Activated T-helper 2 cell treated with anti-CD3 and anti-CD28 coated beads, Interferon-gamma antibody, Interleukin-2, Interleukin-4, amounts not matched to agents 10 μg/mL and 5 μg/mL and 100 μg/mL, durations not matched to agents 14 hours and 24 hours and 36 hours (primary cell): ENCODE measurements at regions not wholly inside any gene's neighbourhood (a gene's known extent, or its start where the extent isn't known, plus 50 kb on each side); places are given as distances from the start of the nearest gene placed in this dataset.
"Not testable (repeated sequence)": the region's sequence is repeated elsewhere in the genome, so short reads cannot be mapped to it uniquely, and the experiment has no call there.

Source experiments
- DNase-seq: peaks from one replicate; pipeline ENCODE4 v3.0.0; 2021; ENCODE audit warnings: low spot score
- H3K27ac Mint-ChIP-seq: one replicate; pipeline ENCODE4 v1.8.0; 2021; ENCODE audit warnings: mixed read lengths
- H3K27me3 Mint-ChIP-seq: one replicate; pipeline ENCODE4 v1.8.0; 2021; ENCODE audit warnings: low read depth, mixed read lengths
- H3K36me3 Mint-ChIP-seq: one replicate; pipeline ENCODE4 v1.8.0; 2021; ENCODE audit warnings: low read depth, mixed read lengths
- H3K4me1 Mint-ChIP-seq: one replicate; pipeline ENCODE4 v1.8.0; 2021; ENCODE audit warnings: low read depth, mixed read lengths
- H3K4me3 Mint-ChIP-seq: one replicate; pipeline ENCODE4 v1.8.0; 2021; ENCODE audit warnings: low read depth, mild to moderate bottlenecking, moderate library complexity, mixed read lengths
- H3K9me3 Mint-ChIP-seq: one replicate; pipeline ENCODE4 v1.8.0; 2021; ENCODE audit warnings: mixed read lengths
- intact Hi-C: fragments of 100-400 bp; cut with micrococcal nuclease; formaldehyde crosslinking; loops from one replicate; pipeline ENCODE4 v1.15.1; 2023

DNA sequence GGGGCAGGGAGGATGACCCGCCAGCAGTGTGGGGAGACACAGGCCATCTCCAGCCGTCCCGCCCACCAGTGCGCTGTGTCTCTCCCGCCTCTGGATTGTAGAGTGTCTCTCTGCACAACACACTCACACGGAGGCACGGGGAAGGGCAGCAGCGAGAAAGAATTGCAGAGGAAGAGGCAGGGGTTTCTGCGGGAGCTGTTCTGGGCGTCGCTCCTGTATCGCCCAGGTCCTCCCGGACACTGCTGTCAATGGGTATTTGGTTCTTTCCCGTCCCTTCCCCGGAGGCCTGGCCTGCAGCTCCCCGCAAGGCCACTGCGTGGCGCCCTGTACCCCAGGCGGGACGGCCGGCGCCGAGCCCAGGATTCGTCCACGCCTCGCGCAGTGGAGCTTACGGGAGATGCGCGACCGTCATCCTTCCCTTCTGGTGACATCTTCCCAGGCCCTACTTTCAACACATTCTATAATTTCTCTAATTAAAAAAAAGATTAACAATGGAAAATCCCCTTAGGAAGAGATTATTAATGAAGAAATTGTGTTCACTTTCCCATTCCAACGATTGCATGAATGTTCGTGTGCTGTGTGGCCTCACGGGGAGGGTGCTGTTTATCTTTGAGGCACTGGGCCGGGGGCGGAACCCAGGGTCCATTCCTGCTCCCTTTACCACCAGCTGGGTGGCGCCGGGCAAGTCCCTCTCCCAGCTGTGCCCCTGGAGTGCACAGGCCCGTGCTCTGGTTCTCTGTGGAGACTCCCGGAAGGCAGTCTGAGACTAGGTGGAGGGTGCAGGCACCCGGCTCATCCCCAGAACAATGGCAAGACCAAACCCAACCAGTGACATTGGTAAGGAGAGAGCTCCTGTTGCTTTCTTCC lies 95.7 kb downstream of the CPZ start:
- H3K4me1 Mint-ChIP-seq: no peaks in the 10 kb centered on the region
- H3K27me3 Mint-ChIP-seq: no peaks in the 10 kb centered on the region
- H3K4me3 Mint-ChIP-seq: no peak overlapping the region
- intact Hi-C loops: no loop called here
- H3K36me3 Mint-ChIP-seq: no peaks in the 10 kb centered on the region
- DNase-seq: no peak
- H3K9me3 Mint-ChIP-seq: no peaks in the 10 kb centered on the region
- no peak overlapping the region for H3K27ac Mint-ChIP-seq

DNA sequence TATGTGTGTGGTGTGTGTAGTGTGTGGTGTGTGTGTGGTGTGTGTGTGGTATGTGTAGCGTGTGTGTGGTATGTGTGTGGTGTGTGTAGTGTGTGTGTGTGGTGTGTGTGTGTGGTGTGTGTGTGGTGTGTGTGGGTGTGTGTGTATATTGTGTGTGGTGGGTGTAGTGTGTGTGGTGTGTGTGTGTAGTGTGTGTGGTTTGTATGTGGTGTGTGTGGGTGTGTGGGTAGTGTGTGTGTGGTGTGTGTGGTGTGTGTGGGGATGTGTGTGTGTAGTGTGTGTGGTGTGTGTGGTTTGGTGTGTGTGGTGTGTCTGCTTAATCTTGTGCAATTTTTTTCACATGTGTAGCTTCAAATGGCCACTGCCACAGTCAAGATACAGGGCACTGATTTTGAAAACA lies 94.5 kb downstream of the CPZ start:
- Mint-ChIP-seq H3K4me3 (no peak overlapping the region), H3K4me1 (no peaks in the 10 kb centered on the region), H3K27ac (no peak overlapping the region), H3K9me3 (no peaks in the 10 kb centered on the region), H3K27me3 (no peaks in the 10 kb centered on the region), H3K36me3 (no peaks in the 10 kb centered on the region)
- DNase-seq: no peak
- intact Hi-C loops: no loop called here

DNA sequence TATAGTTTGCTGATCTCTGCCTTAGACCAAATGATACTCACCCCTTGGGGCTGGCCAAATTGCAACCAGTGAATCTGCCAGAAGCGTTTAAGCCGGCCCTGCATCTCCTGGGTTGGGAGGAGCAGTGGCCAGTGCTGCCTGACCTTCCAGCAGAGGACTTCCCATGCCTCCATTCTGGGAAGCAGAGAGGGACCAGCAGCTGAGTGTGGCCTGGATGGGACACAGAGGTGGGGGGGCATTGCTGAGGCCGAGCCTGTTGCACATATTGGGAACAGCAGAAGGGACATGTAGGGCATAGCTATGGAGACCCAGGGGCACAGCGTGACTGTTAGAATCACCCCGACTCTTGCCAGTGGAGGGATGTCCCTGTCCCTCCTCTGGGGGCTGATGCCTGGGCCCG lies 93.3 kb downstream of the CPZ start:
- Mint-ChIP-seq H3K27ac (no peak overlapping the region), H3K27me3 (no peaks in the 10 kb centered on the region), H3K36me3 (no peaks in the 10 kb centered on the region), H3K9me3 (no peaks in the 10 kb centered on the region), H3K4me3 (no peak overlapping the region), H3K4me1 (no peaks in the 10 kb centered on the region)
- no peak for DNase-seq
- intact Hi-C loops: no loop called here

DNA sequence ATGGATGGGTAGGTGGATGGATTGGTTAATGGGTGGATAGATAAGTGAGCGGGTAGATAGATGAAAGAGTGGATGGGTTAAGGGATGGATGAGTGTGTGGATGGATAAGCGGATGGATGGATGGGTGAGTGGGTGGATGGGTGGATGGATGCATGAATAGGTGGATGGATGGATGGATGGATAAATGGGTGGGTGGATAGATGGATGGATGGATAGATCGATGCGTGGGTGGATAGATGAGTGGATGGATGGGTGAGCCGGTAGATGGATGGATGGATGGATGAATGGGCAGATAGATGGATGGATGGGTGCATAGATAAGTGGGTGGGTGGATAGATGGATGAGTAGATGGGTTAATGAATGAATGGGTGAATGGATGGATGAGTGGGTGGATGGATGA lies 90.9 kb downstream of the CPZ start:
- Mint-ChIP-seq H3K27me3 (no peaks in the 10 kb centered on the region), H3K4me1 (no peaks in the 10 kb centered on the region), H3K9me3 (no peaks in the 10 kb centered on the region), H3K4me3 (no peak overlapping the region), H3K27ac (no peak overlapping the region), H3K36me3 (no peaks in the 10 kb centered on the region)
- intact Hi-C loops: no loop called here
- DNase-seq: no peak

DNA sequence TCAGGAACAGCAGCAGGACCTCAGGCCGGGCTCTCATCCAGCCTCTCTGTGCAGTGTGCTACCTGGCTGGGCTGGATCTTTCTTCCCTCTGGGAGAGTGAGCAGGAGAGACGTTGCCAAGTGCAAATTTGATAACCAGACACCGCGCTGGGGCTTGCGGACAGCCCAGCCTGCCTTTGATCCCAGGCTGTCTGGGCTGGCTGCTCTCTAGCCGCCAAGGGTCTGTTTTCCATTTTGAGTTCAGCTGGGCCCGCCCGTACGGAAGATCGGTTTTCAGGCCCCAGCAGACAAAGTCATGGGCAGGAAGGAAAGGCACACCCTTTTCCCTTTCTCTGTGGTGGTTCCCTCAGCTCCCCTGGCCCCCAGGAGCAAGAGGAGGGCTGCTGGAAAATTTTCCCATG lies 90.2 kb downstream of the CPZ start:
- Mint-ChIP-seq H3K36me3 (no peaks in the 10 kb centered on the region), H3K27me3 (no peaks in the 10 kb centered on the region), H3K4me3 (no peak overlapping the region), H3K27ac (no peak overlapping the region), H3K4me1 (no peaks in the 10 kb centered on the region), H3K9me3 (no peaks in the 10 kb centered on the region)
- intact Hi-C loops: no loop called here
- no peak for DNase-seq

DNA sequence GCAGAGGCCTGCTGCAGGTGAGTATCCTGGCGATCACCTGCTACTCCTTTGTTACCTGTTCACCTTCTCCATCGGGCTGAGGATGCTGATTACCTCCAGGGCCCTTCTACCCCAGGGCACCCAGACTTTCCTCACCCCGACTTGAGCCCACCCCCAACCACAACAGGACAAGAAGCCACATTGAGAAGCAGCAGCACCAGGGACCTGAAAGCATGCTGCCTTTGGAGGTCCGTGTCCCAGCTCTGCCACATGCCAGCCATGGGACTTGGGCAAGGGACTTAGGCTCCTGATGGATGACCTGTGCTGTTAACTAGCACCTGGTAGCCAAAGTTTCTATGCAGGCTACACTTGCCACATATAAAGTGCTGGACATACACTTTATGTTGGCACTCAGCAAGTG lies 89.7 kb downstream of the CPZ start:
- H3K4me1 Mint-ChIP-seq: no peaks in the 10 kb centered on the region
- intact Hi-C loops: no loop called here

DNA sequence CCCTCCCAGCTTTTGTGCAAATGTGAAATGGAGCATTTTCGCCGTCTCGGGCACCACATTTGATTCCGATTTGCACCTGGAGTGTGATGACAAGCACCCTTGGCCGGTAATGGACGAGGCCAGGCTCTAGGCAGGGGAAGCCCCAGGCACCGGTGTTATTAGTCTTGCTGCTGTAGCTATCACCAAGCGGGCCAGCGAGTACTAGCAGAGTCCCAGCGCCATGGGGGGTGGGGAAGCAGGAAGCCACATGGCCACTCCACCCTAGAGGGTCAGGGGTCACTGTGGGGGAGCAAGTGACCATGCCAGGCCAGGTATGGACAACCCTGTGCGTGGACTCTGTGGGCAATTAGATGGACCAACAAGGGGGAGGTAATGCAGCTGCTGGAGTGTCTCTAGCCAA lies 88.8 kb downstream of the CPZ start:
- Mint-ChIP-seq H3K9me3 (no peaks in the 10 kb centered on the region), H3K4me1 (no peaks in the 10 kb centered on the region), H3K27ac (no peak overlapping the region), H3K4me3 (no peak overlapping the region), H3K27me3 (no peaks in the 10 kb centered on the region), H3K36me3 (no peaks in the 10 kb centered on the region)
- intact Hi-C loops: no loop called here
- no peak for DNase-seq

More for the DNA sequence above, 89.7 kb downstream of the CPZ start:
- Mint-ChIP-seq H3K9me3 (no peaks in the 10 kb centered on the region), H3K4me3 (no peak overlapping the region), H3K27ac (no peak overlapping the region), H3K27me3 (no peaks in the 10 kb centered on the region), H3K36me3 (no peaks in the 10 kb centered on the region)
- DNase-seq: no peak

DNA sequence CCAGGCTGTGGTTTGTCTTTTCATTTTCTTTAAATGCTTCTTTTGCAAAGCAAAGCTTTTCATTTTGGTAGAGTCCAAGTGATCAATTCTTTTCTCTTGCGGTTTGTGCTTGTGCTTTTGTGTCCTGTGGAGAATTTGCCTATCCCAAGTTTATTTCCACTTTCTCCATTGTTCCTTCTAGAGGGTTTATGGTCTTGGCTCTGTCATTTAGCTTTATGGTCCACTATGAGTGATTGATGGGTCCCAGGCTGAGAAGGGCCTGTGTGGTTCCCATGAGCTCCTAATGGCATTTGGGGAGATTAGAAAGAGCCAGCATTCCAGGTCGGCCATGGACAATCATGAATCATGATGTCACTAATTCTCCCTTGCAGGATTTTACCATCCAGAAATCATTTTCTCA lies 86.5 kb downstream of the CPZ start:
- Mint-ChIP-seq H3K9me3 (no peaks in the 10 kb centered on the region), H3K27me3 (no peaks in the 10 kb centered on the region), H3K4me1 (no peaks in the 10 kb centered on the region), H3K27ac (no peak overlapping the region), H3K4me3 (no peak overlapping the region), H3K36me3 (no peaks in the 10 kb centered on the region)
- no peak for DNase-seq
- intact Hi-C loops: no loop called here

DNA sequence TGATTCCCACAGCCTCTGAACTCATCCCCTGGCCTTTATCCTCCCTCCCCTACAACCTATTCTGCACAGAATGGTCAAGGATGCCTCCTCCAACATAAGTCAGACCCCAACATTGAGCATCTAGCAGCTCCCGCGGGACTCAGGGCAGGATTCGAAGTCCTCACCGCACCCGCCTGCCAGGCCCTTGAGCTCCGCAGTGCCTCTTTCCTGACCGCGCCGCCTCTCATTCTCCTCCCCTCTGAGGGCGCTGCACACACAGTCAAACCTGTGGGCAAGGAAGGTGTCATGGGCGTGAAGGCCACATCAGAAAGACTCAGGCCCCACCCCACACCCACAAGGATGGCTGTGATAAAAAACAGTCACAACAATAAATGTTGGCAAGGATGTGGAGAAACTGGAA lies 84.1 kb downstream of the CPZ start:
- DNase-seq: no peak
- intact Hi-C loops: no loop called here
- no peak overlapping the region for H3K4me3 Mint-ChIP-seq
- H3K36me3 Mint-ChIP-seq: no peaks in the 10 kb centered on the region
- no peak overlapping the region for H3K27ac Mint-ChIP-seq
- H3K9me3 Mint-ChIP-seq: no peaks in the 10 kb centered on the region
- no peaks in the 10 kb centered on the region for H3K27me3 Mint-ChIP-seq
- no peaks in the 10 kb centered on the region for H3K4me1 Mint-ChIP-seq

DNA sequence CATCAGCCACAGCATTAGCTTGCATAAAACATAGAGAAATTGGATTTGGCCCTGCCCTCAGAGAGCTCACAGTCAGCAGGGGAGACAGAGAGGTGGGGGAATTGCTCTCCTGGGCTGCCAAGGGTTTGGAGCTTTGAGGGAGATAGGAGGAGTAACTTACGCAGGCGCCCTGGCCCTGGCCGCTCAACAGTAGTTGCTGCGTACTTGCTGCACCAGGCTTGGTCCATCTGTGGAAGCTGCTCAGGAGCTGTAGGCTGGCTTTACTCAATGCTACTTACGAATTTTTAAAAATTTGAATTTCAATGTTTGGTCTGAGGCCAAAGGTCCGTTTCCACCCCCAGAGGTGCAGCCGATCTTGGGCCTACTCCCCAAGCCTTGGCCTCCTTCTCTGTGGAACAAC lies 83.3 kb downstream of the CPZ start:
- H3K9me3 Mint-ChIP-seq: no peaks in the 10 kb centered on the region
- H3K4me1 Mint-ChIP-seq: no peaks in the 10 kb centered on the region
- no peaks in the 10 kb centered on the region for H3K36me3 Mint-ChIP-seq
- no peak overlapping the region for H3K4me3 Mint-ChIP-seq
- H3K27ac Mint-ChIP-seq: no peak overlapping the region
- H3K27me3 Mint-ChIP-seq: no peaks in the 10 kb centered on the region
- intact Hi-C loops: no loop called here
- no peak for DNase-seq

DNA sequence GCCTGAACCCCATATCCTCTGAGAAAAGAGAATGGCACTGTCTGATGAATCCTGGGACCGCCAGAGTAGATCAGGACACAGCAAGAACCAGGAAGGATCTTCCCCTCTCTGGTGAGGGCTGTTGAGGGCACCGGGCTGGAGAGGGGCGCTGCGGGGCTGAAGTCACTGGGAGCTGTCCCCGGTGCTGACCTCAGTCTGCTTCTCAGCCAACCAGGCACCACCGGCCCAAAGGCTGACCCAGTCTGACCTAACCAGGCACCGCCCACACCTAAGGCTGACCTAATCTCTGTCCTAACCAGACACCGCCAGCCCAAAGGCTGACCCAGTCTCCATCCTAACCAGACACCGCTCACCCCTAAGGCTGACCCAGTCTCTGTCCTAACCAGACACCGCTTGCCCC lies 82.8 kb downstream of the CPZ start:
- H3K9me3 Mint-ChIP-seq: no peaks in the 10 kb centered on the region
- intact Hi-C loops: no loop called here
- H3K36me3 Mint-ChIP-seq: no peaks in the 10 kb centered on the region
- DNase-seq: no peak
- H3K27me3 Mint-ChIP-seq: no peaks in the 10 kb centered on the region
- no peak overlapping the region for H3K4me3 Mint-ChIP-seq
- H3K4me1 Mint-ChIP-seq: no peaks in the 10 kb centered on the region
- H3K27ac Mint-ChIP-seq: no peak overlapping the region

DNA sequence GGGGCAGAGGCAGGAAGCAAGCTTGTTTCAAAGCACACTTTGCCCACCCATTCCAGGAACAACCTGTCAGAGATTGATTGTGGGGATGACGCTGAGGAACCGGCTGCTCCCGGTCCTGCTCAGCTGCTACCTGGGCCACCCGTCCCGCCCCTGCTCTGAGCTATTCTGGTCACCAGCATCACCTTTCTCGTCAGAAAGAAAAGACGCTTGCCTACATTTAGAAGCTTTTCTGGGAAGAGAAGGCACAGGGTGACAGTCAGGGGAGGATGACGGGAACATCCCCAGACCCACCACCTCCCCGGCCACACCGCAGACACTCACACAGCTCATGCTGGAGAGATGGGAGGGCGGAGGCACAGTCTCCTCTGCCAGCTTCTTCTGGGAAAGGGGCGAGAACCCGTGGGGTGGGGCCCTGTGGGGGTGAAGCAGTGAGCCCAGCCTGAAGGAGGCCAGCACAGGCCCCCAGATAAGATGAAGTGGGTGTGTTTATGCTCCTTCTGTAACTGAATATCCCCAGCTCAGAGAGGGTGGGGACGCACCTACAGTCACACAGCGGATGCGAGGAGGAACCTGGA lies 81.8 kb downstream of the CPZ start:
- H3K36me3 Mint-ChIP-seq: no peaks in the 10 kb centered on the region
- DNase-seq: no peak
- H3K4me1 Mint-ChIP-seq: no peaks in the 10 kb centered on the region
- no peak overlapping the region for H3K27ac Mint-ChIP-seq
- no peak overlapping the region for H3K4me3 Mint-ChIP-seq
- intact Hi-C loops: no loop called here
- no peaks in the 10 kb centered on the region for H3K27me3 Mint-ChIP-seq
- no peaks in the 10 kb centered on the region for H3K9me3 Mint-ChIP-seq

DNA sequence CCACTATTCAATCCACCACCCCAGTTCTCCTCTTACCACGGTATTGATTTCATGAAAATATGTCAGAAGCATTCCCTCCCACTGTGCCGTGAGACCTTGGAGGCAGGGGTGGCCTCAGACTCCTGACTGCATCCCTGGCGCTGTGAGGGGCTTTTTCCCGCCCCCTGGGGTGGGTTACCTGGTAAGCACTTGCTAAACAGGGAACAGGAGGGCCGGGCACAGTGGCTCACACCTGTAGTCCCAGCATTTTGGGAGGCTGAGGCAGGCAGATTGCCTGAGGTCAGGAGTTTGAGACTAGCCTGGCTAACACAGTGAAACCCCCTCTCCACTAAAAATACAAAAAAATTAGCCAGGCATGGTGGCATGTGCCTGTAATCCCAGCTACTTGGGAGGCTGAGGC lies 80.5 kb downstream of the CPZ start:
- H3K4me3 Mint-ChIP-seq, H3K27me3 Mint-ChIP-seq, DNase-seq, H3K4me1 Mint-ChIP-seq, intact Hi-C loops, H3K36me3 Mint-ChIP-seq, H3K9me3 Mint-ChIP-seq, H3K27ac Mint-ChIP-seq: not testable (repeated sequence)
